HL-60 (cell line): ENCODE measurements at regions not wholly inside any gene's neighbourhood (a gene's known extent, or its start where the extent isn't known, plus 50 kb on each side); places are given as distances from the start of the nearest gene placed in this dataset.

Experiments used
- CTCF ChIP-seq: IDR thresholded peaks from one replicate; pipeline ENCODE4 v1.5.1; 2011; ENCODE audit warnings: low read length, control low read depth, inconsistent platforms; ENCODE audit not compliant: insufficient read depth
- GABPA ChIP-seq: IDR thresholded peaks from 2 replicates; pipeline ENCODE4 v1.6.1; 2012; ENCODE audit warnings: low read depth
- POLR2AphosphoS5 ChIP-seq: IDR thresholded peaks from 2 replicates; pipeline ENCODE4 v1.6.1; 2012; ENCODE audit warnings: low read depth
- REST ChIP-seq: IDR thresholded peaks from 2 replicates; pipeline ENCODE4 v1.6.1; 2012; ENCODE audit warnings: low read depth; ENCODE audit not compliant: insufficient replicate concordance

DNA sequence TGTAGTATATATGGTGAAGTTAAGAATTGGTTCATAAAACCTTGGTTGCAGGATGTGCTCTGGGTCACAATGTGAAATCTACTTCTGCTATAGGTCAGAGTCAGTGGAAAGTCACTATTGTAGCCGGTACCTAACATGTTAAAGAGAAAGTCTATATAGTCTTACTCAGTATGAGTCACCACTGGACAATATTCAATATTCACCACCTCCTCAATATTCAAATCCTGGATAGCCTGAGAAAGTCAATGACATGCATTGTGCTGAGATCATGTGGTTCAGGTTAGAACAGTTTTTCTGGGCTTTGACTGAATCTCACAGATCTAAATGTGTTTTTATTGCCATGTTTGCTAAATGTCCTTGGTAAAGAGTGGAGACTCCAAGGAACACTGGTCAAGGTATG is 108.8 kb downstream of the HMHB1 start:
- TF ChIP-seq CTCF: no peak
- no peak for TF ChIP-seq POLR2AphosphoS5
- no peak for TF ChIP-seq GABPA
- TF ChIP-seq REST: no peak
